HG02973 (cell line): ENCODE measurements at regions not wholly inside any gene's neighbourhood (a gene's known extent, or its start where the extent isn't known, plus 50 kb on each side); places are given as distances from the start of the nearest gene placed in this dataset.
A peak's percentile ranks its signal among the peaks of the same experiment; 100 is the strongest.
"Not testable (repeated sequence)": the region's sequence is repeated elsewhere in the genome, so short reads cannot be mapped to it uniquely, and the experiment has no call there.

Source experiments
- ATAC-seq: cut with Tn5 transposase; IDR thresholded peaks from one replicate; pipeline ENCODE4 v1.9.1; 2021; ENCODE audit warnings: moderate library complexity; ENCODE audit not compliant: unreplicated experiment

DNA sequence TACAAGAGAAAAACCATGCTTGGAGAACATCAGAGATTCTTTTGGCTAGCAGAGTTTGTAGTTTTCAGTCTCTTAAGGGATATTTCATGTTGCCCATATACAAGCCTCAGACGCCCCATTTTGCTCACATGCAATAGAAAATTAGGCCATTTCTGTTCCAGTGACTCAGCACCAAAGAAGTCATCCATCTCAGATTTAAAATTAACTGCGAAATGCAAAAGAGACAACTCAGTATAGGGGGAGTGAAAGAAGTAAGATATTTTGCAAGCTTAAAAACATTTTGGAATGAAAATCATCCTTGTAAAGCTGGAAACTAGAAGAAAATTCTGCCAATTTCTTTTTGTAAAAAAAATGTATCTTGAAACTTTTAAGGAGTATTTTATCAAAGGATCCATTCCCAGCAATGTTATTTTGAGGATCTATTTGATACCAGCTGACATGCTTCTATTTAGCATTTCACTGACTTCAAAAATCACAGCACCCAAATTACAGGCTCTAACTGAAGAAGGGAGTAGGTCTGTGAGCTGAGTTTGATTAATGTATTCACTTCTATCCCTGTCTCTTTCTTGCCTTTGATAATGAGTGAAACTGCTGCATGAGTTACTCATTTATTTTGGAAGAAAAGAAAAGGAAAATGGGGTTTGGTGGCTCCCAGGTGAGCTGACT, 223.7 kb upstream of the SULF2 start:
- ATAC-seq = no peak

DNA sequence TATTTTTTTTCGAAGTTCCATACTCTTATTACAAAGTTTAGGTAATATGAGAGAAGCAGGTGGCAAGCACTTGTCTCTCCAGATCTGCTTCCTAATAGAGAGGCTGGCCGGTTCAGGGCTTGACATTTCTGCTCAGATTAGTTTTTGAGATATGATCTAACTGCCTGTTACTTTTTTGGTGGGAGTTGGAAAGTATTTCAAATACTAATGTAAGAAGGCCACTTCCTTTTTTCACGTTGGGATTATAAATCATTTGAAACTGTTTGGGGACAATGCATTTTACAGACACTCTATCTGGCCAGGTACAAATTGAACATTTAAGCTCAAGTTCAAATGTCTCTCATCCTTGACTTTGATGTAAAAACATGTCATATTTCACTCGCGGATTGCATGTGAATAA, 222.1 kb upstream of the SULF2 start:
- ATAC-seq = no peak

GRCh38 chr20:48006036-48006833, 221.0 kb upstream of the SULF2 start:
- no peak for ATAC-seq

GRCh38 chr20:48003021-48003420, 217.7 kb upstream of the SULF2 start:
- no peak for ATAC-seq

DNA sequence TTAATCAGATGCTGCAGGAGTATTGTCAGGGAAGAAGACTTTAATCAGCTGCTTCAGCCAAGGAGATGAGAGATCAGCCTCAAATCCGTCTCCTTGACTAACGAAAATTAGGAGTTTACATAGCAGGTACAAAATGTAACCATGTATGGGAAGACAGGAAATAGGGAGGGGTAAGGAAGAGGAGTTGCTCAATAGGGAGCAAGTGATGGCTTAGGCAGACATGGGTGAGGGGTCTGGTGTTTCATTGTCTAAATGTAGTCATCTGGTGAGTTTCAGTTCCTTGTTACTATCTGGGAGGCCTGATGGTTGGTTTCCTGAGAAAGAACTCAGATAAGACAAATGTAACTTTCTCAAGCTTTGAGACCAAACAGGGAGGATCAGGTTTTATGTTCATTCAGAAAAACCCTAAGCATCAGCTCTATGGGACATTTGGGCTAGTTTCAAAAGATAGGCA, 217.3 kb upstream of the SULF2 start:
- peak; percentile 43 for ATAC-seq

- ATAC-seq = no peak
These were observed 213.9 kb upstream of the SULF2 start for GRCh38 chr20:47999166-47999565.

DNA sequence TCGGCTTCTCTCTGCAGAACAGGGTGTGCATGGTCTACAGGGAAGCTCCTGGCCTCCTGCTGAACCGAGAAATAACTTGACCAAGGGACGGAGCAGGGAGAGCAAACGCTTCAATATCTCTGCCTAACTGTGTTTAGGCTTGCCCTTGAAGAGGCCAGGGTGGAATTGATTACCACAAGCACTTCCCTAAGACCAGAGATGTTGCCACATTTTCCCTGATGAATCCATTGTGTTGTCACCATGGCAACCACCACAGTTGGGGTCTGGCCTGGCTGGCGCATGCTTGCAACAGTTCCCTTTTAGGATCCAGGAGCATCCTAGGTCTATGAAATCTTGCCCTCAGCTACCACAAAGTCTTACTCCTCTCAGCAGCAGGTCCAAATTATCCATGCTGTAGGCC, 213.5 kb upstream of the SULF2 start:
- ATAC-seq = no peak

- ATAC-seq = no peak
These were observed 210.4 kb upstream of the SULF2 start for GRCh38 chr20:47995661-47996060.

DNA sequence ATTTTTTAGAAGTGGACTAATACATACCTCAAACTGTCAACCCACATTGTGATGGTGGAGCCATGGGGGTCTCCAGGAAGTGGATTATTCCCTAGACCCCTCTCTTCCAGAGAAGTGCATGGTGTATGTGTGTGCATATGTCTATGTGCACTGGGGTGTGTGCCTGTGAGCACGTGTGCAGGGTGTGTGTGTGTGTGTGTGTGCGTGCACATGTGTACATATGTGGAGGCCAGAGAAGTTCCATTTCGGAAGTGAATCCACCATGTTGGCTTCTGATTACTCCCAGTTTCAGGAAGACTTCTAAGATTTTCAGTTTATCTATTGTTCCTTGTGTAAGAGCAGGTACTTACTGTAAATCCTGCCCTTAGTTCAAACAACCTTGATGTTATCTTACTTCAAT, 208.5 kb upstream of the SULF2 start:
- no peak for ATAC-seq

DNA sequence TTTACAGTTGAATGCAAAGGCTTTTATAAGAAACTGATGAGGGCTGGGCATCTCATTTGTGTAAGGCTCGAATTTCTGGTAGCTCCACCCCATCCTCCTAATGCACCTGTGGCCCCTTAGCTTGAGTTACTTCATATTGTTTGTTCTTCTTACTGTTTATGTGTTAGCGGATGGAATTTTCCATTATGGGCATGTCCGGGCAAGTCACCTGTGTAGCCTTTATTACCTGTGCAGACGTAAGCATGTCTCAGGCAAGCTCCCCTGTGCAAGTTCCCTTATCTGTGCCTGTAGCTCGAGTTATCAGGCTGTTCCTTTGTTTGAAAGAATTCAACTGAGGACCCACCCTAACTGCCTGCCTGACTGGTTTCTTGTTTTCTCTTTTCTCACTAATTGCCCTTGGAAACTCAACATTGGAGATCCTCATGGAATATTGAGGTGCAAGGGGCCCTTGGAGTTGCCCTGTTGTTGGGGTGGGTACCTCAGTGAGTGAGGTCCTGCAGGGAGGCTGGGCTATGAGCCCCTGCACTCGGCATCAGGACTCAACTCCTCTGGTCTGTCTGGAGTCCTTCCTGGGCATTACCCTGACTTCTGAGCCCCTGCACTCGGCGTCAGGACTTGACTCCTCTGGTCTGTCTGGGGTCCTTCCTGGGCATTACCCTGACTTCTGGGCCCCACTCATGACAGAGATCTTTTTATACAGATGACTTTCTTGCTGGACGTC, 207.9 kb upstream of the SULF2 start:
- no peak for ATAC-seq

DNA sequence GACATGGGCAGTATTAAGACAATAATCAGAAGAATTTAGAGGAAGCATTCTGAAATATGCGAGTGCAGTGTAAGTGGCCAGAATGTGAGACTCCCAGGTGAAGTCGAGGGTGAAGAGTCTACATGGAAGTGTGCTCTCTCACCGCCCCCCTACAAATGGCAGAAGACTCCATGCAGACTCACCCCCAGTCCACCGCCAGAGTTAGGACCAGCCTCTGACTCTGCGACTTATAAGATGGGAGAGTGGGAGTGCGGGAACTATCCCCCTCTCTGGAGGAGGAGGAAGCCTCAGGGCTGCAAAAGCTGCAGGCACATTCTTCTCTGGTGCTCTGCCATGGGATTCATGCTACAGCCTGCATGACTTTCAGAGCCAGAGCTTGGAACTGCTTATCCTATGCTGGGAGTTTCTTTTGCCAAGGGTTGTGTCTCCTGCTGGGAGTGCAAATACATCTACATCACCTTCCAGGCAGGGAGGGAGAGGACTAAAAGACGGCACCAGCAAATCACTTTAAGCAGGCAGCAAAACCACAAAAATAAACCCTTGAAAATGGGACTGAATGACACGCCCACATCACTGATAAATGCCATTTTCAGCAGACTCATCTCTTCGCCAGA, 206.7 kb upstream of the SULF2 start:
- ATAC-seq = no peak

DNA sequence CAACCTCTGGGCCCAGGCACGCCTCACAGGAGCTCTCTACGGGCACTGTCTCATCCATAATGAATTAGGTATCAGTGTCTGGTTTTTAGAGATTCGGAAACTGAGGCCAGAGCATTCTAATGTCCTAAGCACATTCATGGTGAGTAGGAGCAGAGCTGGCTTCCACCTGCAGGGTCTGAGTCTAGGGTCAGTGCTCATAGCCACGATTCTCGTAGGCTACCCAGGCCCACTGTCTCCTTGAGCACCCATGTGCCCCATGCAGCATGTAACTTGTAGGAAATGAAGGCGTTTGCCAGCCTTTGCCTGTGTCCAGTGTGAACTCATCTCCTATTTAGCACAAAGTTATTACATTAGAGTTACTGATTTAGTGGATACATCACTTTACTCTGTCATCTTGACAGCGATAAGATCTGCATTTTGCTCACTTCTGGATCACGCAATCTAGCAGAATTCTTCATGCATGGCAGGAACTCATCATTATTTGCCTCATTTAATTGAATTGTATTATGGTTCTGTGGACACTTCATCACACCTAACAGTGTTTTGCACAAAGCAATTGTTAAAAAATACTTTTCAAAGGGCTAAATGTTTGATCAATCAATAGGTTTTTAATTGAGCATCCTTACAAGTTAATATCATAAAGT, 205.3 kb upstream of the SULF2 start:
- ATAC-seq = no peak

DNA sequence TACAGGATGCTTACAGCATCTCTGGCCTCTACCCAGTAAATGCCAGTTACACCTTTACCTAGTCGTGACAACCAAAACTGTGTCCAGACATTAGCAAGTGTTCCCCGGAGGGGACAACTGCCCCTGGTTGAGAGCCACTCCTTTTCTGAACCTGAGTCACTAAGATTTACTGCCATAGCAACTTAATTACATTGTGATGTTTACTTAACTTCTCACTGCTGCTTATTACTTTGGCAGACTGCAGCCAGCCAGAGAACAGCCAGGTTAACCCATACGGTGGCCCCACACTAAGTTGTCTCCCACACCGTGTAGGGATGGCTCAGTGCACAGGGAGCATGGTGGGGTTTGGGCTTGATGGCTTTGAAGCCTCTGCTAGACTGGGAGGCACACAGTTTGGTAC, 204.7 kb upstream of the SULF2 start:
- ATAC-seq = no peak

DNA sequence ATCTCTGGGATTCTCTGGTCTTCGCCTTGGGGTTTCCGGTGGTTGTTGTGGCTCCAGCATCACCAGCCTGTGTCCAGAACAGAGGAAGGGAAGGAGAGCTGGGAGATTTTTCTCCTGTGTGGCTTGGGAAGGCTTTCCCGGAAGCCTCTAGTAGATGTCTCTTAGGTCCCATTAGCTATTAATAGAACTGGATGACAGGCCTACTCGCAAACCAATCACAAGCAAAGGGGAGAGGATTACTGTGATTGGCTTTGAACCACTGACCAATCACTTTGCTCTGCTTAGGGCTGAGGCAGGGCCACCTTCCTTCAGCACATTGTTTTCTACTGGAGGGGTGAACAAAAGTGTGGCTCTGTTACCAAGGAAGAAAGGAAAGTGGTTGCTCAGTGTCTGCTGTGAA, 203.4 kb upstream of the SULF2 start:
- ATAC-seq = no peak

DNA sequence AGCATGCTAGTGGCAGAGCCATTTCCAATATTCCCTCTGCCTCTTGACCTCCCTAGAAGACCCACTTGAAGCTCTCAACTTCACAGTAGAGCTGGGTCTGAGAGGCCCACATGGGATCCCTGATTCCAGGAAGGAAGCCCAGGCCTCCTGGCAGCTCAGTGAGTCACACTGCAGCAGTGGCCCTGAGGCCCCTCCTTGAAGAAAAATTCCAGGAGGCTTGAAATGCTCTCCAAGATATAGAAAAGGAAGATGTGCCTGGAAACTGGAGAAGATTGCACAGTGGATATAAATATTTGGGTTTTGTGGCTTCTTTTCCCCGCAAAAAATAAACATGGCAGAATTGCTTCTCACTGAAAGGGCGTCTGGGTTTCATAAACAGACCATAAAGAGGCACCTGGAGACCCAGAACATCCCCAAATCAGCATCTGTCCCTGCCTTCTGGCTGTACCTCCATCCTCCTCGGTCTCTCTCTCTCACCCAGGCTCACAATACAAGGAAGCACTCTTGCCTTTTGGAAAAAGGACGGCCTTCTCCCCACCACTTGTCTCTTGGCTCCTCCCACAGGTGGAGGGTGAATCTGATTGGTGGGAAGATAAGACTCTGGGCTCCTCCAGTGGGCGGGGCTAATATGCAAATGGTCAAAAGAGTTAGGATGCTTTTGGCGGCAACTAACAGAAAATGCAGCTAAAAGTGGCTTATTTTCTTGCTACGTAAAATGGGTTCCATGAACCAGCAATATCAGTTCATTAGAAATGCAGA, 200.0 kb upstream of the SULF2 start:
- ATAC-seq = no peak

DNA sequence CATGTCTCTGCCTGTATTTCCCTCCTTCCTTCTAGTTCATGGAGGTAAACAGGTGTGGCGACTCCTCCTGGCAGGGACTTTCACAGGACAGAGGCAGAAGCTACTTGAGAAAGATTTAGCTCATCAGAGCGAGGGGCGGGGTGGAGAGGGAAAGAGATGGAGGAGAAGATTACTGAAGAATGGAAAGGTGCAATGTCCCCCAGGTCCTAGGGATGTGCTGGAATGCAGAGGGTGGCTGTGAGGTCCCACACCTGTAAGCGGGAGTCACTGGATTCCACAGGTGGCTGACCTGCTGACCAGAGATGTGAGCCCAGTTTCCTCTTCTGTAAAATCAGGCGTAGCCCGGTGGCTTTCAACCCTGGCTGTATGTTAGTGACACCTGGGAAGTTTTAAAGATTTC, 199.2 kb upstream of the SULF2 start:
- no peak for ATAC-seq

- ATAC-seq = not testable (repeated sequence)
These were observed 198.4 kb upstream of the SULF2 start for GRCh38 chr20:47983642-47984041.

DNA sequence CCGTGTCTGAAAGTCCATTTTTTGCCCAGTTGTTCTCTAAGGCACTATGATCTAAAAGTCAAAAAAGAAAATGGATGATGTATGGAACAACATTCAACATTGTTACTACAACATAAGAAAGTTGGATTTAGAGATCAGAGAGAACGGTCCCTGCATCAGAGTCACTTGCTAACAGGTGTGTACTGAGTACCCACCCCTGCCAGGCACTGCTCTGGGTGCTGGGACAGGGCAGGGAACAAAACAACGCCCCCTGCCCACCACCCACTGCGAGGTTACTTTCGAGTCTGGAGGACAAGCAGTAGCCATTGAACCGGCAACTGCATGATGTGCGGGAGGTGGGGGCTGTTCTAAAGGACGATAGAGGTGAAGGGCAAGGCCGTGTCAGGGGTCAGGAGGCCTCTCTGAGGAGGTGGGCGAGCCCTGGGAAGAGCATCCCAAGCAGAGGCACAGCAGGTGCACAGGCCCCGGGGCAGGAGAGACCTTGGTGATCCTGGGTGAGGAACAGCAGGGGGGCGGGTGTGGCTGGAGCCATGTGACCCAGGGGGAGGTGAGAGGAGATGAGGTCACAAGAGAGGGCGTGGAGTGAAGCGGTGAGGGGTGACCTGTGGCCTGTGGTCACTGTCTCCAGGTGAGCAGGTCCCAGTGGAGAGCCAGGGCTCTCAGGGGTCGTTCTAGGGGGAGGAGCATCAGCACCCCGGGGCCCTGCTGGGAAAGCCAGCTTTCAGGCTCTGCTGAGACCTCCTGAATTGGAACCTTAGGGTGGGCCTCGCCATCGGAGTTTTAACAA, 197.5 kb upstream of the SULF2 start:
- ATAC-seq = no peak

DNA sequence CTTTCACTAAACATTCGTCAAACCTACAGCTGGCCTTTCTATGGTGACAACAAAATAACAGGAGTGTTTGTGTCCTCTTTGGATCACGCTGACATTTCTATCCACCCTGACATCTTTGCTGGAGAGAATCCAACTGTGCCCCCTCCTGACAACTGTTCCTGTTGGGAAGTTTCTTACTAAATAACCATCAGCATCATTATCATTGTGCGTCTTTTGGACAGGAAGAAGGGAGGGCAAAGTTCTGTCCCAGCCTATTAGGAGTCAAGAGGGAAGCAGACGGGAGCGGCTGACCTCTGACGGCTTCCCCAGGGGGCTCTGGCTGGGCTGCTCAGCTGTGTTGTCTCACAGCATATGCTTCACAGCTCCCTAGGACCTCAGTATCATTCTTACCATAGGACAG, 195.9 kb upstream of the SULF2 start:
- no peak for ATAC-seq
